ENCODE measurements at regions not wholly inside any gene's neighbourhood (a gene's known extent, or its start where the extent isn't known, plus 50 kb on each side); places are given as distances from the start of the nearest gene placed in this dataset.

DNA sequence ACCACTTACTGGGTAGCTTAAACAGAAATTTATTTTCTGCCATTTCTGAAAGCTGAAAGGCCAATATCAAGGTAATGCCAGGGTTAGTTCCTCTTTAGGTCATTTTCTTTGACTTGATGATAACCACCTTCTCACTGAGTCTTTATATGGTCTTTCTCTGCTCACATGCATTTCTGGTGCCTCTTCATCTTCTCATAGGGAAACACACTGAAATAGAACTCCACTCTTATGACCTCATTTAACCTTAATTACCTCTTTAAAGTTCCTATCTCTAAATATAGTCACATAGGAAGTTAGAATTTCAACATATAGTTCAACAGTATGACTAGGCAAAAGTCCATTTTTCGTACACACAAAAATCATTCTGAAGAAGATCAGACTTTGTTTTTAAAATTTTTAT lies 616.8 kb upstream of the VRK2 start:
- H3K9me3 ChIP-seq (ENCODE audit: low read length) = no peaks in the 10 kb centered on the region
- FAIRE-seq (no peak), ATAC-seq (no peak), DNase-seq (ENCODE audit: low spot score) (no peak)
- no peaks in the 10 kb centered on the region for H3K36me3 ChIP-seq (replicated peaks in 1 of 2; ENCODE audit: control insufficient read depth in 1 of 2, insufficient read depth in 2 of 2, low read length in 2 of 2)
- no peaks in the 10 kb centered on the region for H3K79me2 ChIP-seq (ENCODE audit: insufficient read depth, low read length)
- H3K9ac ChIP-seq (ENCODE audit: insufficient read depth, low read depth, low read length) = no peak overlapping the region
- H4K20me1 ChIP-seq (ENCODE audit: insufficient read depth, low read length) = no peaks in the 10 kb centered on the region
- no peak overlapping the region for H3K4me2 ChIP-seq (ENCODE audit: low read depth, low read length)
- intact Hi-C loops (cut with micrococcal nuclease; ENCODE audit: unreplicated experiment) = no loop called here
- H3K27me3 ChIP-seq (ENCODE audit: control insufficient read depth in 1 of 2, insufficient read depth in 2 of 2, low read length in 2 of 2) = no peaks in the 10 kb centered on the region
- in situ Hi-C loops (cut with HindIII; ENCODE audit: extremely low pct_ligation_motif_present, low pct_unique_long_range_greater_than_20kb) = no loop called here
- no peaks in the 10 kb centered on the region for H3K4me1 ChIP-seq (ENCODE audit: insufficient read depth, low read length)
- ChIA-PET POLR2A (no interaction called here), CTCF (ENCODE audit: low intra/inter-chr PET ratio, low total read pairs) (no interaction called here)
- no peak overlapping the region for H3K27ac ChIP-seq (ENCODE audit: extremely low read length, insufficient read depth, low read length)
- H3K4me3 ChIP-seq (replicated peaks in 1 of 3; ENCODE audit: insufficient read depth in 1 of 3, low read depth in 2 of 3, low read length in 3 of 3) = no peak overlapping the region
- no TSS peak for BruUV-seq (replicated peaks)
- H2AFZ ChIP-seq (ENCODE audit: low read length) = no peak overlapping the region
- WGBS (ENCODE audit: low lambda C conversion rate) = 3% methylated on average over 1 of the region's 1 CpG
- TF ChIP-seq GATAD1 (CRISPR knock-in tag; IDR thresholded peaks at IDR 0.05) (no peak), MZF1 (CRISPR knock-in tag; IDR thresholded peaks at IDR 0.05; ENCODE audit: borderline replicate concordance) (no peak), RBM22 (optimal IDR thresholded peaks at IDR 0.05; ENCODE audit: low read length) (no peak), KLF12 (CRISPR knock-in tag; IDR thresholded peaks at IDR 0.05; ENCODE audit: borderline replicate concordance) (no peak), ZNF572 (CRISPR knock-in tag; IDR thresholded peaks at IDR 0.05) (no peak), NR1H2 (CRISPR knock-in tag; IDR thresholded peaks at IDR 0.05; ENCODE audit: borderline replicate concordance, low read depth) (no peak), TEAD2 (CRISPR knock-in tag; IDR thresholded peaks at IDR 0.05) (no peak), ZNF431 (CRISPR knock-in tag; IDR thresholded peaks at IDR 0.05; ENCODE audit: borderline replicate concordance, low read depth) (no peak), DRAP1 (CRISPR knock-in tag; IDR thresholded peaks at IDR 0.05) (no peak), ZHX1 (CRISPR knock-in tag; IDR thresholded peaks at IDR 0.05; ENCODE audit: low read depth) (no peak)
- TF ChIP-seq, protein P1, sequence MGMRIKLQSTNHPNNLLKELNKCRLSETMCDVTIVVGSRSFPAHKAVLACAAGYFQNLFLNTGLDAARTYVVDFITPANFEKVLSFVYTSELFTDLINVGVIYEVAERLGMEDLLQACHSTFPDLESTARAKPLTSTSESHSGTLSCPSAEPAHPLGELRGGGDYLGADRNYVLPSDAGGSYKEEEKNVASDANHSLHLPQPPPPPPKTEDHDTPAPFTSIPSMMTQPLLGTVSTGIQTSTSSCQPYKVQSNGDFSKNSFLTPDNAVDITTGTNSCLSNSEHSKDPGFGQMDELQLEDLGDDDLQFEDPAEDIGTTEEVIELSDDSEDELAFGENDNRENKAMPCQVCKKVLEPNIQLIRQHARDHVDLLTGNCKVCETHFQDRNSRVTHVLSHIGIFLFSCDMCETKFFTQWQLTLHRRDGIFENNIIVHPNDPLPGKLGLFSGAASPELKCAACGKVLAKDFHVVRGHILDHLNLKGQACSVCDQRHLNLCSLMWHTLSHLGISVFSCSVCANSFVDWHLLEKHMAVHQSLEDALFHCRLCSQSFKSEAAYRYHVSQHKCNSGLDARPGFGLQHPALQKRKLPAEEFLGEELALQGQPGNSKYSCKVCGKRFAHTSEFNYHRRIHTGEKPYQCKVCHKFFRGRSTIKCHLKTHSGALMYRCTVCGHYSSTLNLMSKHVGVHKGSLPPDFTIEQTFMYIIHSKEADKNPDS (CRISPR knock-in tag; IDR thresholded peaks at IDR 0.05) = no peak
- TF ChIP-seq, protein P2, sequence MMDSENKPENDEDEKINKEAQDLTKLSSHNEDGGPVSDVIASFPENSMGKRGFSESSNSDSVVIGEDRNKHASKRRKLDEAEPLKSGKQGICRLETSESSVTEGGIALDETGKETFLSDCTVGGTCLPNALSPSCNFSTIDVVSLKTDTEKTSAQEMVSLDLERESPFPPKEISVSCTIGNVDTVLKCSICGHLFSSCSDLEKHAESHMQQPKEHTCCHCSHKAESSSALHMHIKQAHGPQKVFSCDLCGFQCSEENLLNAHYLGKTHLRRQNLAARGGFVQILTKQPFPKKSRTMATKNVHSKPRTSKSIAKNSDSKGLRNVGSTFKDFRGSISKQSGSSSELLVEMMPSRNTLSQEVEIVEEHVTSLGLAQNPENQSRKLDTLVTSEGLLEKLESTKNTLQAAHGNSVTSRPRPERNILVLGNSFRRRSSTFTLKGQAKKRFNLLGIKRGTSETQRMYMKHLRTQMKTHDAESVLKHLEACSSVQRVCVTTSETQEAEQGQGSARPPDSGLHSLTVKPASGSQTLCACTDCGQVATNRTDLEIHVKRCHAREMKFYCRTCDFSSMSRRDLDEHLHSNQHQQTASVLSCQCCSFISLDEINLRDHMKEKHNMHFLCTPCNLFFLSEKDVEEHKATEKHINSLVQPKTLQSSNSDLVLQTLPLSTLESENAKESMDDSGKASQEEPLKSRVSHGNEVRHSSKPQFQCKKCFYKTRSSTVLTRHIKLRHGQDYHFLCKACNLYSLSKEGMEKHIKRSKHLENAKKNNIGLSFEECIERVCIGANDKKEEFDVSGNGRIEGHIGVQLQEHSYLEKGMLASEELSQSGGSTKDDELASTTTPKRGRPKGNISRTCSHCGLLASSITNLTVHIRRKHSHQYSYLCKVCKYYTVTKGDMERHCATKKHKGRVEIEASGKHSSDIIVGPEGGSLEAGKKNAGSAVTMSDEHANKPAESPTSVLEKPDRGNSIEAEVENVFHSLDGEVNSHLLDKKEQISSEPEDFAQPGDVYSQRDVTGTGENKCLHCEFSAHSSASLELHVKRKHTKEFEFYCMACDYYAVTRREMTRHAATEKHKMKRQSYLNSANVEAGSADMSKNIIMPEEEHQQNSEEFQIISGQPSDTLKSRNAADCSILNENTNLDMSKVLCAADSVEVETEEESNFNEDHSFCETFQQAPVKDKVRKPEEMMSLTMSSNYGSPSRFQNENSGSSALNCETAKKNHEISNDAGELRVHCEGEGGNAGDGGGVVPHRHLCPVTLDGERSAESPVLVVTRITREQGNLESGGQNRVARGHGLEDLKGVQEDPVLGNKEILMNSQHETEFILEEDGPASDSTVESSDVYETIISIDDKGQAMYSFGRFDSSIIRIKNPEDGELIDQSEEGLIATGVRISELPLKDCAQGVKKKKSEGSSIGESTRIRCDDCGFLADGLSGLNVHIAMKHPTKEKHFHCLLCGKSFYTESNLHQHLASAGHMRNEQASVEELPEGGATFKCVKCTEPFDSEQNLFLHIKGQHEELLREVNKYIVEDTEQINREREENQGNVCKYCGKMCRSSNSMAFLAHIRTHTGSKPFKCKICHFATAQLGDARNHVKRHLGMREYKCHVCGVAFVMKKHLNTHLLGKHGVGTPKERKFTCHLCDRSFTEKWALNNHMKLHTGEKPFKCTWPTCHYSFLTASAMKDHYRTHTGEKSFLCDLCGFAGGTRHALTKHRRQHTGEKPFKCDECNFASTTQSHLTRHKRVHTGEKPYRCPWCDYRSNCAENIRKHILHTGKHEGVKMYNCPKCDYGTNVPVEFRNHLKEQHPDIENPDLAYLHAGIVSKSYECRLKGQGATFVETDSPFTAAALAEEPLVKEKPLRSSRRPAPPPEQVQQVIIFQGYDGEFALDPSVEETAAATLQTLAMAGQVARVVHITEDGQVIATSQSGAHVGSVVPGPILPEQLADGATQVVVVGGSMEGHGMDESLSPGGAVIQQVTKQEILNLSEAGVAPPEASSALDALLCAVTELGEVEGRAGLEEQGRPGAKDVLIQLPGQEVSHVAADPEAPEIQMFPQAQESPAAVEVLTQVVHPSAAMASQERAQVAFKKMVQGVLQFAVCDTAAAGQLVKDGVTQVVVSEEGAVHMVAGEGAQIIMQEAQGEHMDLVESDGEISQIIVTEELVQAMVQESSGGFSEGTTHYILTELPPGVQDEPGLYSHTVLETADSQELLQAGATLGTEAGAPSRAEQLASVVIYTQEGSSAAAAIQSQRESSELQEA (CRISPR knock-in tag; IDR thresholded peaks at IDR 0.05; ENCODE audit: not compliant biosample characterization) = no peak
